ENCODE measurements at regions not wholly inside any gene's neighbourhood (a gene's known extent, or its start where the extent isn't known, plus 50 kb on each side); places are given as distances from the start of the nearest gene placed in this dataset.

DNA sequence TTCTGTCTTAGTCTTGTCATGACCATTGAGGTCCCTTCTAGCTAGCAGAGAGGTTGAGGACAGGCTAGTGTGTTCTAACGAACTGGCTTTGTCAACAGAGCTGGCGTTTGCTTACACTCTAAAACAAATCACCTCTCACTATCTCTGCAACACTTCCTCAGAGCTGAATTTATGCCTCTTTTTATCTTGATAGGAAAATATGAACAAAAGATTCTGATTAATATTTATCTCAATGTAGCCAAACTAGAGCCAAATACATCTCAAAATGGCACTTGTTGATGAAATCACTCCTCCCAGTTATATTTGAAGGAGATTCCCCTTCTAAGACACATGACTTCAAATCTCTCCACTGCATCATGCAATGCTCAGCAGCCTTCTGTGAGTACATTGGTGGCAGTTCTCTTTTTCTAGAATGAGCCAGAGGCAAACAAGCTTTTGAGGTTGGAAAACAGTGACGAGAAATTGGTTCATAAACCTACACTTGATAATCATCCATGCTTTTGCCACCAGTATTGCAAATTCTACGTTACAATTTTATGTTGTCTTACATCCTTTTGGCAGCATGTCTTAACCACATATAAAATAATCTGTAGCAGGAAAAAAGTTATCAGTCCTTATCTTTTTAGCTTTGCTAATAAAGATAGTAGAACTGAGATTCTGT is 615.7 kb upstream of the CITED2 start:
- peaks cover 9% of the 10 kb centered on the region for H3K4me1 ChIP-seq (ENCODE audit: control insufficient read depth, insufficient read depth, low read length)
- no peak for DNase-seq
- peaks cover 20% of the 10 kb centered on the region for H3K4me1 Mint-ChIP-seq

DNA sequence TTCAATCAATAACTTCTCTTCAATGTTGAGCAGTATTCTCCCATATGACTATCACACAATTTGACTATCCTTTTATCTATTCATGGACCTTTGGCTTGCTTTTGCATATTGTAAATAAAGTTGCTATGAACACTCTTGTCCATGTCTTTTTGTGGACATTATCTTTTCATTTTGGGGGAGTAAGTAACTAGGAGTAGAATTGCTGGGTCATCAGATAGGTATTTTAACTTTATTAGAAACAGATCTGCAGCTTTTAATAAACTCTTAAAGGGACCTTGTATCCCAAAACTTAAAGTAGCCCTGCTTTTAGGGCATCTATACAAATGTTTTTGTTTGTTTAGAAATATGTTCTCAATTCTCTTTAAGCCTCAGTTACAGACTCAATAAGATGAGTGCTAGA is 614.2 kb upstream of the CITED2 start:
- H3K4me1 Mint-ChIP-seq, result peaks cover 24% of the 10 kb centered on the region

More for the DNA sequence above, 615.7 kb upstream of the CITED2 start:
- Mint-ChIP-seq H3K27ac (no peak overlapping the region), H3K4me3 (no peak overlapping the region), H3K36me3 (ENCODE audit: low read depth) (peaks cover 6% of the 10 kb centered on the region), H3K9me3 (peaks cover 9% of the 10 kb centered on the region), H3K27me3 (ENCODE audit: insufficient read depth) (no peaks in the 10 kb centered on the region)
- WGBS, 2 experiments (ENCODE audit: insufficient coverage in 1 of 2, insufficient read length in 1 of 2), result 64 to 100% methylated on average over 1 to 3 of the region's 4 CpGs
- no peaks in the 10 kb centered on the region for H3K27me3 ChIP-seq (ENCODE audit: control insufficient read depth, insufficient read depth, low read length, poor library complexity, severe bottlenecking)
- H3K9ac ChIP-seq (ENCODE audit: extremely low read depth, low read length, poor library complexity, severe bottlenecking), result no peak overlapping the region
- no peak overlapping the region for H3K4me3 ChIP-seq (ENCODE audit: low read length)
- H3K9me3 ChIP-seq (ENCODE audit: control insufficient read depth, low read length), result peaks cover 14% of the 10 kb centered on the region
- no peaks in the 10 kb centered on the region for H3K36me3 ChIP-seq (ENCODE audit: control insufficient read depth, insufficient read depth, low read length)
- TF ChIP-seq, protein P1, sequence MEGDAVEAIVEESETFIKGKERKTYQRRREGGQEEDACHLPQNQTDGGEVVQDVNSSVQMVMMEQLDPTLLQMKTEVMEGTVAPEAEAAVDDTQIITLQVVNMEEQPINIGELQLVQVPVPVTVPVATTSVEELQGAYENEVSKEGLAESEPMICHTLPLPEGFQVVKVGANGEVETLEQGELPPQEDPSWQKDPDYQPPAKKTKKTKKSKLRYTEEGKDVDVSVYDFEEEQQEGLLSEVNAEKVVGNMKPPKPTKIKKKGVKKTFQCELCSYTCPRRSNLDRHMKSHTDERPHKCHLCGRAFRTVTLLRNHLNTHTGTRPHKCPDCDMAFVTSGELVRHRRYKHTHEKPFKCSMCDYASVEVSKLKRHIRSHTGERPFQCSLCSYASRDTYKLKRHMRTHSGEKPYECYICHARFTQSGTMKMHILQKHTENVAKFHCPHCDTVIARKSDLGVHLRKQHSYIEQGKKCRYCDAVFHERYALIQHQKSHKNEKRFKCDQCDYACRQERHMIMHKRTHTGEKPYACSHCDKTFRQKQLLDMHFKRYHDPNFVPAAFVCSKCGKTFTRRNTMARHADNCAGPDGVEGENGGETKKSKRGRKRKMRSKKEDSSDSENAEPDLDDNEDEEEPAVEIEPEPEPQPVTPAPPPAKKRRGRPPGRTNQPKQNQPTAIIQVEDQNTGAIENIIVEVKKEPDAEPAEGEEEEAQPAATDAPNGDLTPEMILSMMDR (conservative IDR thresholded peaks at IDR 0.05), result no peak
- H3K27ac ChIP-seq (ENCODE audit: low read depth, low read length), result no peak overlapping the region

DNA sequence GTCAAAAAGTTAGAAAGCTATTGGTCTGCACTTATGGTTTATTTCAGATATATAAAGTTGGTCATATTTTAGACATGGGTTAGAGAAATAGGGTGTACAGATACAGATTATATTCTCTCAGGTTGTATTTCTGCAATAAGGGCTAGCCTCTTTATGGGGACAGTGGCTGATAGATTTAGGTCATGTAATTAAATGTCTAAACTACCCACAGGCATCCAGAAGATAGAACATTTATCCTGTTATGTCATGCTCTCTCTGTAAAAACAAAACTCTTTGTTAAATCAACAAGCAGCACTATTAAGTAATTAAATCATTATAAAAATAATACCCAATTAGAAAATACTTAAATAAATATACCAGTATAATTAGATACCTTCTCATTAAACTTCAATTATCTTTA is 612.6 kb upstream of the CITED2 start:
- no peak overlapping the region for H3K27ac Mint-ChIP-seq
- H3K27me3 ChIP-seq (ENCODE audit: control insufficient read depth, insufficient read depth, low read length, poor library complexity, severe bottlenecking), result no peaks in the 10 kb centered on the region
- H3K9me3 Mint-ChIP-seq, result no peaks in the 10 kb centered on the region
- no peak overlapping the region for H3K4me3 ChIP-seq (ENCODE audit: low read length)
- no peak overlapping the region for H3K4me3 Mint-ChIP-seq
- H3K4me1 Mint-ChIP-seq, result peaks cover 38% of the 10 kb centered on the region
- no peaks in the 10 kb centered on the region for H3K36me3 Mint-ChIP-seq (ENCODE audit: low read depth)
- no peak overlapping the region for H3K9ac ChIP-seq (ENCODE audit: extremely low read depth, low read length, poor library complexity, severe bottlenecking)
- no peak overlapping the region for H3K27ac ChIP-seq (ENCODE audit: low read depth, low read length)
- peaks cover 16% of the 10 kb centered on the region for H3K4me1 ChIP-seq (ENCODE audit: control insufficient read depth, insufficient read depth, low read length)
- no peak for DNase-seq
- H3K36me3 ChIP-seq (ENCODE audit: control insufficient read depth, insufficient read depth, low read length), result no peaks in the 10 kb centered on the region
- no peaks in the 10 kb centered on the region for H3K9me3 ChIP-seq (ENCODE audit: control insufficient read depth, low read length)
- no peaks in the 10 kb centered on the region for H3K27me3 Mint-ChIP-seq (ENCODE audit: insufficient read depth)
- TF ChIP-seq, protein P1 (conservative IDR thresholded peaks at IDR 0.05), result no peak

More for the DNA sequence above, 614.2 kb upstream of the CITED2 start:
- Mint-ChIP-seq H3K9me3 (peaks cover 5% of the 10 kb centered on the region), H3K36me3 (ENCODE audit: low read depth) (peaks cover 2% of the 10 kb centered on the region), H3K27me3 (ENCODE audit: insufficient read depth) (no peaks in the 10 kb centered on the region), H3K4me3 (no peak overlapping the region), H3K27ac (no peak overlapping the region)
- no peaks in the 10 kb centered on the region for H3K27me3 ChIP-seq (ENCODE audit: control insufficient read depth, insufficient read depth, low read length, poor library complexity, severe bottlenecking)
- no peaks in the 10 kb centered on the region for H3K36me3 ChIP-seq (ENCODE audit: control insufficient read depth, insufficient read depth, low read length)
- peaks cover 3% of the 10 kb centered on the region for H3K9me3 ChIP-seq (ENCODE audit: control insufficient read depth, low read length)
- no peak overlapping the region for H3K9ac ChIP-seq (ENCODE audit: extremely low read depth, low read length, poor library complexity, severe bottlenecking)
- H3K4me1 ChIP-seq (ENCODE audit: control insufficient read depth, insufficient read depth, low read length), result peaks cover 9% of the 10 kb centered on the region
- H3K27ac ChIP-seq (ENCODE audit: low read depth, low read length), result no peak overlapping the region
- H3K4me3 ChIP-seq (ENCODE audit: low read length), result no peak overlapping the region
- DNase-seq, result no peak
- TF ChIP-seq, protein P1 (conservative IDR thresholded peaks at IDR 0.05), result no peak

Data from endodermal cell (in vitro differentiated cells).